Colonic mucosa (tissue), 4 donors: ENCODE measurements at regions not wholly inside any gene's neighbourhood (a gene's known extent, or its start where the extent isn't known, plus 50 kb on each side); places are given as distances from the start of the nearest gene placed in this dataset.

Experiments used
- DNase-seq: peaks from one replicate; pipeline ENCODE4 v3.0.0-alpha.2; 2020
- H3K27ac ChIP-seq: fragments of 200-600 bp; one replicate; pipeline ENCODE4 v1.8.0; 2021
- H3K27me3 ChIP-seq: fragments of 200-600 bp; one replicate; pipeline ENCODE4 v1.8.0; 2021
- H3K36me3 ChIP-seq: fragments of 200-600 bp; one replicate; pipeline ENCODE4 v1.8.0; 2021
- H3K4me1 ChIP-seq: fragments of 200-600 bp; one replicate; pipeline ENCODE4 v1.8.0; 2021; ENCODE audit warnings: mild to moderate bottlenecking
- H3K4me3 ChIP-seq: fragments of 200-600 bp; one replicate; pipeline ENCODE4 v1.8.0; 2021
- H3K9ac ChIP-seq, 2 donors: one replicate each; pipeline ENCODE4 v1.7.0; 2013; ENCODE audit warnings: control low read depth in 2 of 2, low read depth in 2 of 2, low read length in 2 of 2
- H3K9me3 ChIP-seq: fragments of 200-600 bp; one replicate; pipeline ENCODE4 v1.8.0; 2021
- CTCF ChIP-seq: fragments of 200-600 bp; IDR thresholded peaks from one replicate; pipeline ENCODE4 v1.8.0; 2022; ENCODE audit warnings: antibody characterized with exemption, mild to moderate bottlenecking
- intact Hi-C: fragments of 100-400 bp; cut with DNase I; formaldehyde crosslinking; loops from one replicate; pipeline ENCODE4 v1.14.1; 2022
- donor health status: healthy.
- donor health status: DM: no; HTN: no; CAD: no.
- donor health status: DM: no; HTN: no; CAD: no.

- H3K9me3 ChIP-seq: no peaks in the 10 kb centered on the region
- no peak for DNase-seq
- TF ChIP-seq CTCF: no peak
- intact Hi-C loops: no loop called here
- H3K36me3 ChIP-seq: no peaks in the 10 kb centered on the region
- H3K27me3 ChIP-seq: no peaks in the 10 kb centered on the region
- no peaks in the 10 kb centered on the region for H3K4me1 ChIP-seq
- H3K9ac ChIP-seq: no peak overlapping the region
- H3K4me3 ChIP-seq: no peak overlapping the region
- no peak overlapping the region for H3K27ac ChIP-seq
Observed at GRCh38 chr20:48265791-48266190, 480.5 kb upstream of the SULF2 start.

GRCh38 chr20:48262955-48263354 lies 477.7 kb upstream of the SULF2 start:
- no peak for TF ChIP-seq CTCF
- DNase-seq: no peak
- intact Hi-C loops: no loop called here
- Histone ChIP-seq H3K9me3 (no peaks in the 10 kb centered on the region), H3K9ac (no peak overlapping the region), H3K36me3 (no peaks in the 10 kb centered on the region), H3K27me3 (no peaks in the 10 kb centered on the region), H3K27ac (no peak overlapping the region), H3K4me3 (no peak overlapping the region), H3K4me1 (no peaks in the 10 kb centered on the region)

GRCh38 chr20:48262466-48262865 lies 477.2 kb upstream of the SULF2 start:
- intact Hi-C loops: no loop called here
- no peak overlapping the region for H3K4me3 ChIP-seq
- no peak for DNase-seq
- no peaks in the 10 kb centered on the region for H3K36me3 ChIP-seq
- H3K9me3 ChIP-seq: no peaks in the 10 kb centered on the region
- TF ChIP-seq CTCF: no peak
- H3K27me3 ChIP-seq: no peaks in the 10 kb centered on the region
- H3K9ac ChIP-seq: no peak overlapping the region
- H3K4me1 ChIP-seq: no peaks in the 10 kb centered on the region
- H3K27ac ChIP-seq: no peak overlapping the region

- no peaks in the 10 kb centered on the region for H3K27me3 ChIP-seq
- no peak overlapping the region for H3K4me3 ChIP-seq
- H3K27ac ChIP-seq: no peak overlapping the region
- no peaks in the 10 kb centered on the region for H3K9me3 ChIP-seq
- H3K4me1 ChIP-seq: no peaks in the 10 kb centered on the region
- DNase-seq: no peak
- no peak overlapping the region for H3K9ac ChIP-seq
- H3K36me3 ChIP-seq: no peaks in the 10 kb centered on the region
- TF ChIP-seq CTCF: no peak
- intact Hi-C loops: no loop called here
Observed at GRCh38 chr20:48261398-48261910, 476.2 kb upstream of the SULF2 start.

GRCh38 chr20:48260129-48260756 lies 475.0 kb upstream of the SULF2 start:
- no peaks in the 10 kb centered on the region for H3K4me1 ChIP-seq
- H3K9me3 ChIP-seq: no peaks in the 10 kb centered on the region
- H3K4me3 ChIP-seq: no peak overlapping the region
- no peak for TF ChIP-seq CTCF
- no peaks in the 10 kb centered on the region for H3K36me3 ChIP-seq
- DNase-seq: no peak
- no peak overlapping the region for H3K9ac ChIP-seq
- H3K27me3 ChIP-seq: no peaks in the 10 kb centered on the region
- intact Hi-C loops: no loop called here
- H3K27ac ChIP-seq: no peak overlapping the region
